Natural killer cell treated with Interleukin-12 subunit alpha and Interleukin-12 subunit beta and Interleukin-15 and Interleukin-18, amount 100 ng/mL, for 72 hours (primary cell): ENCODE measurements at regions not wholly inside any gene's neighbourhood (a gene's known extent, or its start where the extent isn't known, plus 50 kb on each side); places are given as distances from the start of the nearest gene placed in this dataset.
A peak's percentile ranks its signal among the peaks of the same experiment; 100 is the strongest.
"Not testable (repeated sequence)": the region's sequence is repeated elsewhere in the genome, so short reads cannot be mapped to it uniquely, and the experiment has no call there.

Experiments
- ATAC-seq, 2 donors: fragments of 150-1000 bp; cut with Tn5 transposase in 1 of 2; sonication (Bioruptor Pico), chemical (Tn5 transposase) in 1 of 2; 2 replicates each; pipeline ENCODE4 v1.10.0; 2021
- DNase-seq: peaks from one replicate; pipeline ENCODE4 v3.0.0; 2022; ENCODE audit warnings: low spot score
- H3K27ac Mint-ChIP-seq, 2 donors: 1 replicate in 1 of 2; 2 replicates in 1 of 2; pipeline ENCODE4 v1.8.0; 2022; ENCODE audit warnings: mixed read lengths in 2 of 2, mild to moderate bottlenecking in 1 of 2, moderate library complexity in 1 of 2
- H3K27me3 Mint-ChIP-seq, 2 donors: 1 replicate in 1 of 2; 2 replicates in 1 of 2; pipeline ENCODE4 v1.8.0; 2022; ENCODE audit warnings: mixed read lengths in 2 of 2
- H3K36me3 Mint-ChIP-seq: one replicate; pipeline ENCODE4 v1.8.0; 2022; ENCODE audit warnings: mixed read lengths
- H3K4me1 Mint-ChIP-seq, 2 donors: 1 replicate in 1 of 2; 2 replicates in 1 of 2; pipeline ENCODE4 v1.8.0; 2022; ENCODE audit warnings: low read depth in 2 of 2, mixed read lengths in 2 of 2, mild to moderate bottlenecking in 1 of 2
- H3K4me3 Mint-ChIP-seq: one replicate; pipeline ENCODE4 v1.8.0; 2022; ENCODE audit warnings: mixed read lengths
- H3K9me3 Mint-ChIP-seq: 2 replicates; pipeline ENCODE4 v1.8.0; 2022; ENCODE audit warnings: mixed read lengths

DNA sequence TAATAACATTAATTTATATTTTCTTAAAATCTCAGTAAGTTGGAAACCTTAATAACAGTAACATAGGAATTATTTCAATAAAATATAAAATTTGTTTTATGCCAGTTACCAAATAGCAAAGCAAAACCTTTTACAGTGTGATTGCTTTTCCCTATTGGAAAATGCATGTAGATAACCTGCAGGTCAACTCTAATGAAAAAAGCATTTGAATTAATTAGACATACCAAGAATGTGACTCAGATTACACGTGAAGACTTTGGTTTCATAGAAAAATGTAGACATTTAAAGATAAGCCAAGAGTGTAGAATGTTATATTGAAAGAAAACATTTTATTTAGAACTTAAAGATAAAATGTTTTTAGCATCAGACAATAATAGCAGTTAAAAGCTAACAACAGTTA lies 888.1 kb downstream of the TMEM121 start:
- ATAC-seq (no peak), DNase-seq (no peak)
- no peak overlapping the region for H3K27ac Mint-ChIP-seq
- H3K36me3 Mint-ChIP-seq, result peaks cover 8% of the 10 kb centered on the region
- H3K27me3 Mint-ChIP-seq, result peaks cover 0 to 11% of the 10 kb centered on the region in 2 donors
- H3K4me3 Mint-ChIP-seq, result no peak overlapping the region
- no peaks in the 10 kb centered on the region for H3K9me3 Mint-ChIP-seq
- peaks cover 21 to 32% of the 10 kb centered on the region in 2 donors for H3K4me1 Mint-ChIP-seq

DNA sequence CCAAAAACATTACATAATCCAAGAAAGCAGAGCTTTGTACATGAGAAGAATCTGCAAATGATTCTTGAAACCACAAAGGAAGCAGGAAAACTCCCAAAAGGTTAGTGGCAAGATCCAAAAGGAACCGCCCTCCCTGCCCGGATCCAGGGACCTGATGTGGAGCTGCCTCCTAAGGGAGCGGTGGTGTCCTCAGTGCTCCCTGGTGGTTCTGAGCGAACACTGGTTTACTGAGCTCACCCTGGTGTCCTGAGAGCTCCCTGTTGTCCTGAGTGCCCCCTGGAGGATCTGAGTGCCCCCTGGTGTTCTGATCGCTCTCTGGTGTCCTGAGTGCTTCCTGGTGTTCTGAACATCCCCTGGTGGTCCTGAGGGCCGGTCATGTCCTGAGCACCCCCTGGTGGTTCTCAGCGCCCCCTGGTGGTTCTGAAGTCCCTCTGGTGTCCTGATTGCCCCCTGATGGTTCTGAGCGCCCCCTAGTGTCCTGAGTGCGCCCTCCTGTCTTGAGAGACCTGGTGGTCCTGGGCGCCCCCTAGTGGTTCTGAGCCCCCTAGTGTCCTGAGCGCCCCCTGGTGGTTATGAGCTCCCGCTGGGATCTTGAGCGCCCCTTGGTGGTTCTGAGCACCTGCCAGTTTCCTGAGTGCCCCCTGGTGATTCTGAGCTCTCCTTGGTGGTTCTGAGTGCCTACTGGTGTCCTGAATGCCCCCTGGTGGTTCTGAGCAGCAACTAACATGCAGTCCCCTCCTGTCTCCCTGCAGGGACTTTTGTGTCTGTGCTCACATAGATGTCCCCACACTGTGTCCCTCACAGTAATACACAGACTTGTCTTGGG lies 891.1 kb downstream of the TMEM121 start:
- Mint-ChIP-seq H3K9me3 (no peaks in the 10 kb centered on the region), H3K36me3 (peaks cover 8% of the 10 kb centered on the region), H3K4me1 (peaks cover 33 to 34% of the 10 kb centered on the region in 2 donors), H3K27ac (peak overlapping the region; percentile 81 to 92), H3K27me3 (peaks cover 5 to 11% of the 10 kb centered on the region in 2 donors), H3K4me3 (peak overlapping the region; percentile 69)
- DNase-seq (peak; percentile 84), ATAC-seq (peak; percentile 74 to 77)

DNA sequence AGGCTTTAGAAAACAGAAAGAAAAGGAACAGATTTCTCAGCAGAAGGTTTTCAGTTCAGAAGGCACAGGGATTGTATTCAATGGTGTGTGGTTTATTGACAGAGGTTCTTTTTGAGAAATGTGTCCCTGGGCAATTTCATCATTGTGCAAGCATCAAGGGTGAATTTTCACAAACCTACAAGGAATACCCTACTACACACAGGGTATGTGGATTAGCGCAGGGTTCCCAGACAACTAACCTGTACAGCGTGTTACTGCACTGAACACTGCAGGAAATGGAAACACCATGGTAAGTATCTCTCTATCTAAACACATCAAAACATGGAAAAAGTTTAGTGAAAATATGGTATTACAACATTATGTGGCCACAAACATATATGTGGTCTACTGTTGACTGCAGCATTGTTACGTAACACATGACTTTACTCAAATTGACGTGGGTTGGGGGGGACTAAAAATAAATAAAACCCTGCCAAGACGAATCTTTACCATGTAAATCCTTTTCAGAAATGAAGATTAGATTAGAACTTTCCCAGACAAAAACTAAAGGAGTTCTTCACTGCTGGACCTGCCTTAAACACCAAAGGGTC lies 893.1 kb downstream of the TMEM121 start:
- H3K36me3 Mint-ChIP-seq, result peaks cover 8% of the 10 kb centered on the region
- peak overlapping the region; percentile 81 to 92 for H3K27ac Mint-ChIP-seq
- H3K4me3 Mint-ChIP-seq, result peak overlapping the region; percentile 69
- H3K27me3 Mint-ChIP-seq, result peaks cover 11 to 27% of the 10 kb centered on the region in 2 donors
- H3K9me3 Mint-ChIP-seq, result no peaks in the 10 kb centered on the region
- ATAC-seq (peak; percentile 79 to 87), DNase-seq (no peak)
- H3K4me1 Mint-ChIP-seq, result peaks cover 33 to 34% of the 10 kb centered on the region in 2 donors

DNA sequence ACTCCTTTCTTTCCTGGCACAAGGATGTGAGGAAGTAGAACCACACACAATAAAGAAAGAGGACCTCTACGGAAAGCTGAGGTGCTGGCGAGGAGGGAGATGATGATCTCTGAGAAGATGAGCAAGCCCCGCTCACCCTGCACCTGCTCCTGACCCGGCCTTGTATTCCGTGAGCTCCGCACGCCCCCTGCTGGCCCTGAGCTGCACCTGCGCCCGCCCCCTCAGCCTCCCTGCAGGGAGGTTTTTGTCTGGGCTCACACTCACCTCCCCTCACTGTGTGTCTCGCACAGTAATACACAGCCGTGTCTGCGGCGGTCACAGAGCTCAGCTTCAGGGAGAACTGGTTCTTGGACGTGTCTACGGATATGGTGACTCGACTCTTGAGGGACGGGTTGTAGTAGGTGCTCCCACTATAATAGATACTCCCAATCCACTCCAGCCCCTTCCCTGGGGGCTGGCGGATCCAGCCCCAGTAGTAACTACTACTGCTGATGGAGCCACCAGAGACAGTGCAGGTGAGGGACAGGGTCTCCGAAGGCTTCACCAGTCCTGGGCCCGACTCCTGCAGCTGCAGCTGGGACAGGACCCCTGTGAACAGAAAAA lies 895.1 kb downstream of the TMEM121 start:
- ATAC-seq (peak; percentile 72 to 79), DNase-seq (peak; percentile 85)
- not testable (repeated sequence) for H3K9me3 Mint-ChIP-seq, H3K36me3 Mint-ChIP-seq
- Mint-ChIP-seq H3K4me1 (peaks cover 32 to 33% of the 10 kb centered on the region in 2 donors), H3K27me3 (peaks cover 15 to 36% of the 10 kb centered on the region in 2 donors), H3K27ac (peak overlapping the region in 1 of 2 donors; percentile 78), H3K4me3 (peak overlapping the region; percentile 21)

DNA sequence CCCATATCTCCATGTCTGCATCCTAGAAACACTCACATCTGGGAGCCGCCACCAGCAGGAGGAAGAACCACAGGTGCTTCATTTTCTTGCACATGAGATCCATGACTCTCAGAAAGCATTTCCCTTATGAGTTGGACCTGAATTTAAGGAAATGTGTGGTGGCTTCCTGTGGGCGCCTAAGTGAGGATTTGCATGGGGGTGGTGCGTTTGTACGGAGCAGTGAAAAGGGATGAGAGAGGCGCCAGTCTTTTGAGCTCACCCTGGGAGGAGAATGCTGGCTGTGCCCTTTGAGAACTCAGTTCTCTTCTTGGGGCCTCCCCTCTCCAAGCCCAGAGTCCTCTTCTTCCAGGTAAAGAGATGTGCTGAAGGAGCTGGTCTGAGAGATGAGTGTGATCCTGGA lies 895.7 kb downstream of the TMEM121 start:
- Mint-ChIP-seq H3K36me3 (peaks cover 8% of the 10 kb centered on the region), H3K9me3 (no peaks in the 10 kb centered on the region), H3K27ac (peak overlapping the region in 1 of 2 donors; percentile 78), H3K27me3 (peaks cover 17 to 41% of the 10 kb centered on the region in 2 donors), H3K4me3 (no peak overlapping the region), H3K4me1 (peaks cover 26 to 31% of the 10 kb centered on the region in 2 donors)
- DNase-seq, result no peak
- ATAC-seq, result no peak

DNA sequence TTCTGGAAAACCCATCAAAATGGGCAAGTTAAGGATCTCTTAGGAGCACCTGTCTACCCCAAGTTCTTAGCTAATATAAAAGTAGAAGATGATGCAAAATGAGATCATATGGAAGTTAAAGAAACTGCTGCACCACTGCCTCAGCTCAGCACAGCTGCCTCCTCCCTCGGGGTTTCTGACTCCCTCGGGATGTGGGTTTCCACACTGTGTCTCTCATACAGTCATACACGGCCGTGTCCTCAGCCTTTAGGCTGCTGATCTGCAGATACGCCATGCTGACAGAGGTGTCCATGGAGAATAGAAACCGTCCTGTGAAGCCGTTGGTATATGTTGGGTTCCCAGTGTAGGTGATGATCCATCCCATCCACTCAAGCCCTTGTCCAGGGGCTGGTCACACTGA lies 898.8 kb downstream of the TMEM121 start:
- H3K4me1 Mint-ChIP-seq, DNase-seq: not testable (repeated sequence)
- H3K27me3 Mint-ChIP-seq, result peaks cover 23 to 41% of the 10 kb centered on the region in 2 donors

DNA sequence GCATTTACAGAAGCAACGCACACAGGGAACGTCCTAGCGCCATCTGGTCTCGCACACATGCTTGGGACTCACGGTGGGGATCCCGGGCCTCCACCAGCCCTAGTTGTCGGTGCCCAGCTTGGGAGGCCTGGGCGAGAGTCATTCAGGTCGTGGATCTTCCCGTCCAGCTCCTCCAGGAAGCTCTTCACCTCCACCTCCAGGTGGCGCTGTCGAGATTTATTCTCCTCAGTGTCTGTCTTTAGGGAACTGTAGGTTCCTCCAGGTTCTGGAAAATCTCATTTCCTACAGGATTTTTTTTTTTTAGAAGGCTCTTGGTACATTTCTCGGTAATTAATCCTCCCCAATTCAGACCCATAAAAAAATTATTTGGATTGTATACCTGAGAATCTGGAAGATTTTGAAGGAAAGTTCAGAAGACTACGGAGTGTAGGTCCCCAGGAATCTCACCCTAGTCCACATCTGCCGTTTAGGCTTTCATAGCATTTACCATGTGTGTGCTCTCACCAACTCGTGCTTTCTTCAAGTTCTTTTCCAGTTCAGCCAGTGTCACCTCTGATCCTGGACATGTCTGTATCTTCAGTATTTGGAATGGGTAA lies 910.0 kb downstream of the TMEM121 start:
- Mint-ChIP-seq H3K27ac (no peak overlapping the region), H3K36me3 (no peaks in the 10 kb centered on the region), H3K9me3 (no peaks in the 10 kb centered on the region), H3K4me3 (no peak overlapping the region), H3K4me1 (no peaks in the 10 kb centered on the region), H3K27me3 (peaks cover 21 to 29% of the 10 kb centered on the region in 2 donors)
- DNase-seq (peak; percentile 66), ATAC-seq (peak in 1 of 2 donors; percentile 31)

More for the DNA sequence above, 898.8 kb downstream of the TMEM121 start:
- not testable (repeated sequence) for ATAC-seq, H3K27ac Mint-ChIP-seq, H3K36me3 Mint-ChIP-seq, H3K9me3 Mint-ChIP-seq, H3K4me3 Mint-ChIP-seq

DNA sequence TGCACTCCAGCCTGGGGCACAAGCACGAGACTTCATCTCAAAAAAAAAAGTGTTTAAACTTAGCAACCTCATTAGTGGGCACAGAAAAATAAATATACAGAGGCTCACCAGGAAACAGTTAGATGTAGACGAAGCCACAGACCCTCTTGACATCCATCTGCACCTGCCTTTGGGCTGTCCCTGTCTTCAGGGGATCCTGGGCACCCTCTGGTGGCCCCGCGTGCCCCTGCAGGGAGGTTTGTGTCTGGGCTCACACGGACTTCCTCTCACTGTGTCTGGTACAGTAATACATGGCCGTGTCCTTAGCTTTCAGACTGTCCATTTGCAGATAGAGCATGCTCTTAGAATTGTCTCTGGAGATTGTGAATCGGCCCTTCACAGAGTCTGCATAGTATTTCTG lies 916.5 kb downstream of the TMEM121 start:
- H3K27me3 Mint-ChIP-seq, result peaks cover 17 to 26% of the 10 kb centered on the region in 2 donors
- H3K27ac Mint-ChIP-seq, result no peak overlapping the region
- DNase-seq (peak; percentile 64), ATAC-seq (peak; percentile 65 to 73)
- no peaks in the 10 kb centered on the region for H3K4me1 Mint-ChIP-seq
- H3K36me3 Mint-ChIP-seq, result no peaks in the 10 kb centered on the region
- no peak overlapping the region for H3K4me3 Mint-ChIP-seq
- H3K9me3 Mint-ChIP-seq, result no peaks in the 10 kb centered on the region

DNA sequence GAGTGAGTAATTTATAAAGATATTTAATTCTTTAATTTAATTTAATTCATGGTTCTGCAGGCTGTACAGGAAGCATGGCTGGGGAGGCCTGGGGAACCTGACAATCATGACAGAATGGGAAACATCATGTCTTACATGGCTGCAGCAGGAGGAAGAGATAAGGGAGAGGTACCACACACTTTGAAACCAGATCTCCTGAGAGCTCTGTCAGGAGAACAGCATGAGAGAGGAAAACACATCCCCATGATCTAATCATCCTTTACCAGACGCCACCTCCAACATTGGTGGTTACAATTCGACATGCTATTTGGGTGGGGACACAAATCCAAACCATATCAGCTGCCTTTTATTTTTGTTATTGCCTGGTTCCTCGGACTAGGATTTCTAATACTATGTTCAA lies 928.6 kb downstream of the TMEM121 start:
- H3K36me3 Mint-ChIP-seq, result no peaks in the 10 kb centered on the region
- no peak for ATAC-seq
- H3K4me1 Mint-ChIP-seq, result peaks cover 2 to 3% of the 10 kb centered on the region in 2 donors
- H3K27me3 Mint-ChIP-seq, result peaks cover 13 to 14% of the 10 kb centered on the region in 2 donors
- H3K4me3 Mint-ChIP-seq, result no peak overlapping the region
- DNase-seq, result no peak
- H3K27ac Mint-ChIP-seq, result no peak overlapping the region
- no peaks in the 10 kb centered on the region for H3K9me3 Mint-ChIP-seq

DNA sequence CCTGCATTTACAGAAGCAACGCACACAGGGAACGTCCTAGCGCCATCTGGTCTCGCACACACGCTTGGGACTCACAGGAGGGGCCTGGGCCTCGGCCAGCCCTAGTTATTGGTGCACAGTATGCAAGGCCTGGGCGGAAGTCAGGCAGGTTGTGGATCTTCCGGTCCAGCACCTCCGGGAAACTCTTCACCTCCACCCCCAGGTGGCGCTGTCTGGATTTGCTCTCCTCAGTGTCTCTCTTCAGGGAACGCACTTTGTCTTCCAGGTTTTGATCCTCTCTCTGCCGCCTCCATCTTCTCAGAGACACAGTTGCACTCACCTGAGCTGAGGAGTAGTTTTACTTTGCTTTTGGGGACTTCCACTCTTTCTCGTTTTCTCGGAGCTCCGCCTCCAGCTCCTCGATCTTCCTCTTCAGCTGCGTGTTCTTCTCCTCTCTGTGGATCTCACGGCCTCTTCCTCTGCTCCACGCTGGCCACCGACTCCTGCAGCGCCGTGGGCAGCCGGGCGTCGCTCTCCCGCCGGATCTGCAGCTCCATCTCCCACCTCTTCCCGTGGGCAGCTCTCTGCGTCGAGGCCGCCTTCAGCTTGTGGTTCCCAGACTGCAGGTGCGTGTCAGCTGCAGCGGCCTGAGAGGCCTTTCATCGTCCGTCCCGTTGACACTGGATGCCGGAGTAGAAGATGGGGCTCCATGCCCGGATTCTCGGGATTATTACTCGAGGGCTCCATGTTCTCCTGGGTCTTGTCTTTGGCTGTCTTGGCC lies 933.8 kb downstream of the TMEM121 start:
- Mint-ChIP-seq H3K4me1 (peaks cover 6 to 9% of the 10 kb centered on the region in 2 donors), H3K4me3 (no peak overlapping the region), H3K27me3 (peaks cover 7 to 12% of the 10 kb centered on the region in 2 donors), H3K36me3 (no peaks in the 10 kb centered on the region), H3K9me3 (no peaks in the 10 kb centered on the region), H3K27ac (no peak overlapping the region)
- peak; percentile 70 to 75 for ATAC-seq
- DNase-seq, result peak; percentile 75

DNA sequence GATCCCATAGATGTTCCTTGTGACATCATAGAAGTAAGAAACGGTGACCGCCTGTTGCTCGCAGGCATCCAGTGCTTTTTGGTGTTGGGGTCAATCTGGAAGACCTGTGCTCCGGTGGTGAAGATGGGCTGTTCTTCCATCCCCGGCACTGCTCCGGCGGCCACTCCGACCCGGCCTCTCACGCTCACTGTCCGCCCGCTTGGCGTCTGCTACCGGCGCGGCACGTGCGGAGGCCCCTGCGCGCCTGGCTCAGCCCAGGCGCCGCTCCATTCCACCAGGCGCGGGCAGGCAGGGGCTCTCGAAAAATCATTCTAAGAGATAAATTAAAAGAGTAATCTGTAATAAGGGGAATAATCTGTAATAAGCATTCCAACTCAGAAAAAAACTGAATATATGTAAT lies 934.5 kb downstream of the TMEM121 start:
- no peak for DNase-seq
- Mint-ChIP-seq H3K27me3 (peaks cover 7 to 9% of the 10 kb centered on the region in 2 donors), H3K4me3 (no peak overlapping the region), H3K9me3 (no peaks in the 10 kb centered on the region), H3K36me3 (no peaks in the 10 kb centered on the region), H3K4me1 (peaks cover 6 to 9% of the 10 kb centered on the region in 2 donors), H3K27ac (no peak overlapping the region)
- no peak for ATAC-seq

DNA sequence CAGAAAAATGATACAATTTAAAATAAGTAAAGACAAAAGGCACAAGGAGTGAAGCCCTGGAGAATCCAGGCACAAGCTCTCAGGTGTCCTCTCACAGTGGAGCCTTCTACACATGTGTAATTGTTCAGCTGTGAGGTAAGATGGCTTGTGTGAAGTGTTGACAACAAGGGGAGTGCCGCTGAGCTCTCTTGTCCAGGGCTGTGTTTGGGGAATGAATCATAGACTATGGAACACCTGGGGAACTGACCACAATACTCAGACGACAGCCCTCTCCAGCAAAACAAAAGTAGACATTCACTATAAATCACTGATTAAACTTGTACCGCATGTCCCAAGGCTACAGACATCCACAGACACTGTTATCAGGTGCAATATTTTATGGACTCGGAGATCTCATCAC lies 940.1 kb downstream of the TMEM121 start:
- H3K27ac Mint-ChIP-seq, DNase-seq, H3K4me3 Mint-ChIP-seq, H3K36me3 Mint-ChIP-seq, H3K27me3 Mint-ChIP-seq, H3K9me3 Mint-ChIP-seq, H3K4me1 Mint-ChIP-seq: not testable (repeated sequence)
- peak; percentile 54 to 61 for ATAC-seq

DNA sequence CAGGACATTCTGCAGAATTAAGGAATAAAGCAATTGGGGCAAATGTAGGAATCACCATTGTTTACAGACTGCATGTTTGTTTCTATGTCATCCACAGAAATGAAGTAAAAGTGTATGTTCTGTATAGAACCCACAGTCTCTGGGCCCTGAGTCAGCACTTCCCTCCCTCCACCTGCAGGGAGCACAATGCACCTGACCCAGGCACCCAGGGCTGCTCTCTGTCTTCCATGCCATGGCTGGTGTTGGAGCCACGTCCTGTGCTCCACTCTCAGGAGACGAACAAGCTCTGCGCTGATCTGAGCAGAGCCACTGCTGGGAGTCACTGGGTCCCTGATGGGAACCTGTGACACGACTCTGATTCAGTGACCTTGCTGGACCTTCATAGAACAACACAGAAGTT lies 942.5 kb downstream of the TMEM121 start:
- not testable (repeated sequence) for H3K27me3 Mint-ChIP-seq, H3K4me1 Mint-ChIP-seq, DNase-seq, H3K27ac Mint-ChIP-seq, H3K36me3 Mint-ChIP-seq, H3K9me3 Mint-ChIP-seq, H3K4me3 Mint-ChIP-seq
- peak; percentile 31 to 52 for ATAC-seq
